ENCODE measurements at regions not wholly inside any gene's neighbourhood (a gene's known extent, or its start where the extent isn't known, plus 50 kb on each side); places are given as distances from the start of the nearest gene placed in this dataset.

DNA sequence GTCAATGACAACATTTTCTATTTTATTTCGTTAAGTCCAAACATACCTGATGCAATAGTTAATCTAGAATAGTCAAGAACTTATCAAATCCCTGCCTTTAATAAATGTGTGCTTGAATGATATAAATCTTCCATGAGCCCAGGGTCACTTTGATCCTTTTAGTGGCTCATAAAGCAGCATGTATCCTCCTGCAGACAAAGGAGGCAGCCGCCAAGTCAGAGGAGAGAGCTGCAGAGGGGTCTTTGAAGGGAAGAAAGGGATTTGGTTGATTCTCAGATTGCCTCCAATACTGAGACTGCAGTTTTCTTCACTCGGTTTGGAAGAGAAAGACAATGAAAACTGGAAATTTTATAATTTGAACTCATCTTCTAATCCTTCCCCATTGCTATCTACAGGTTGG lies 378.4 kb upstream of the PIK3C3 start:
- no peaks in the 10 kb centered on the region for H3K27me3 ChIP-seq (replicated peaks; ENCODE audit: control insufficient read depth, insufficient read depth, low read length)
- H3K4me1 ChIP-seq (ENCODE audit: control insufficient read depth, insufficient read depth, low read length) = no peaks in the 10 kb centered on the region
- no peak overlapping the region for H3K4me3 ChIP-seq (ENCODE audit: low read length)
- H3K36me3 ChIP-seq (ENCODE audit: control insufficient read depth, insufficient read depth, low read length, severe bottlenecking) = no peaks in the 10 kb centered on the region
- no peak overlapping the region for H3K9ac ChIP-seq (ENCODE audit: low read length)
- H3K9me3 ChIP-seq (ENCODE audit: control insufficient read depth, low read length) = no peaks in the 10 kb centered on the region
- no peak for DNase-seq (ENCODE audit: low read depth)

- Histone ChIP-seq H3K36me3 (ENCODE audit: control insufficient read depth, insufficient read depth, low read length, severe bottlenecking) (no peaks in the 10 kb centered on the region), H3K9ac (ENCODE audit: low read length) (no peak overlapping the region), H3K9me3 (ENCODE audit: control insufficient read depth, low read length) (no peaks in the 10 kb centered on the region), H3K4me1 (ENCODE audit: control insufficient read depth, insufficient read depth, low read length) (no peaks in the 10 kb centered on the region), H3K27me3 (replicated peaks; ENCODE audit: control insufficient read depth, insufficient read depth, low read length) (no peaks in the 10 kb centered on the region), H3K4me3 (ENCODE audit: low read length) (no peak overlapping the region)
- DNase-seq (ENCODE audit: low read depth) = no peak
Observed at GRCh38 chr18:41569867-41570266, 385.2 kb upstream of the PIK3C3 start.

- Histone ChIP-seq H3K9ac (ENCODE audit: low read length) (no peak overlapping the region), H3K27me3 (replicated peaks; ENCODE audit: control insufficient read depth, insufficient read depth, low read length) (no peaks in the 10 kb centered on the region), H3K36me3 (ENCODE audit: control insufficient read depth, insufficient read depth, low read length, severe bottlenecking) (no peaks in the 10 kb centered on the region), H3K4me1 (ENCODE audit: control insufficient read depth, insufficient read depth, low read length) (no peaks in the 10 kb centered on the region), H3K4me3 (ENCODE audit: low read length) (no peak overlapping the region), H3K9me3 (ENCODE audit: control insufficient read depth, low read length) (no peaks in the 10 kb centered on the region)
- no peak for DNase-seq (ENCODE audit: low read depth)
Observed at GRCh38 chr18:41561961-41562360, 393.1 kb upstream of the PIK3C3 start.

DNA sequence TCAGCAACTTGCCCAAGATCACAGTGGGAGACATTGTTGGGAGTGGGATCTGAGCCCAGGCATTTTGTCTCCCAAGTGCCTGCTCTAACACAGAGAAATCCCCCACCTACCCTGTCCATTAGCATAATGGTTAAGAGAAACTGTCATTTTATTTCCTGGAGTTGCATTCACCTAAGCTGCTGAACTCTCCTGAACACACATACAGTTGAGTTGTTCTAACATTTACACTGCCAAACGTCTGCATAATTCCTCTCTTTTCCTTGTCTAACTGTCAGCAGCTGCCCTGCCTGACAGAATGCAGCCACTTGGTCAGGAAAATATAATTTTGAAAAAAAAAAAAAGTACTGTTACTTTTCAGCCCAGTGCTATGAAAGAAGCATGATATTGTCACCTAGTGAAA lies 396.3 kb upstream of the PIK3C3 start:
- DNase-seq (ENCODE audit: low read depth) = no peak
- no peak overlapping the region for H3K9ac ChIP-seq (ENCODE audit: low read length)
- no peaks in the 10 kb centered on the region for H3K36me3 ChIP-seq (ENCODE audit: control insufficient read depth, insufficient read depth, low read length, severe bottlenecking)
- H3K4me3 ChIP-seq (ENCODE audit: low read length) = no peak overlapping the region
- H3K4me1 ChIP-seq (ENCODE audit: control insufficient read depth, insufficient read depth, low read length) = no peaks in the 10 kb centered on the region
- H3K27me3 ChIP-seq (replicated peaks; ENCODE audit: control insufficient read depth, insufficient read depth, low read length) = no peaks in the 10 kb centered on the region
- H3K9me3 ChIP-seq (ENCODE audit: control insufficient read depth, low read length) = no peaks in the 10 kb centered on the region

DNA sequence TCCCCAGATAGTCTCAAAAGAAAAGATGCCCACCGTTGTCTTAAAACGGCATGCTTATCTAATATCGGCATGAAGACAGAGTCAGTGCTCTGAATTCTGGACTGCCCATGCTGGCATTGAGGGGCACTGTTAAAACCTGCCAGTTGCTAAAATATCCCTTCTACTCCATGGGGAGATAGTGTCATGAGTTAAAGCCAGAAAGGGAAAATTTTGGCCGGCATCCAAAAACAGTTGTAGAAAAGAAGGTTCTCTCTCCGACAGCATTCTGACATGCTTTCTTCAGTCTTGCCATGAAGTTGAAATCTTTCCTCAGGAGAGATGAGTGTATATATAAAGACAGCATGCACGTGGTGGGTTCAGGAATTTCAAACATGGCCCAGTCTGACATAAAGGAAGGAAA lies 401.3 kb upstream of the PIK3C3 start:
- Histone ChIP-seq H3K27me3 (replicated peaks; ENCODE audit: control insufficient read depth, insufficient read depth, low read length) (peaks cover 3% of the 10 kb centered on the region), H3K4me3 (ENCODE audit: low read length) (no peak overlapping the region), H3K9ac (ENCODE audit: low read length) (no peak overlapping the region), H3K36me3 (ENCODE audit: control insufficient read depth, insufficient read depth, low read length, severe bottlenecking) (no peaks in the 10 kb centered on the region), H3K9me3 (ENCODE audit: control insufficient read depth, low read length) (no peaks in the 10 kb centered on the region), H3K4me1 (ENCODE audit: control insufficient read depth, insufficient read depth, low read length) (no peaks in the 10 kb centered on the region)
- DNase-seq (ENCODE audit: low read depth) = no peak

DNA sequence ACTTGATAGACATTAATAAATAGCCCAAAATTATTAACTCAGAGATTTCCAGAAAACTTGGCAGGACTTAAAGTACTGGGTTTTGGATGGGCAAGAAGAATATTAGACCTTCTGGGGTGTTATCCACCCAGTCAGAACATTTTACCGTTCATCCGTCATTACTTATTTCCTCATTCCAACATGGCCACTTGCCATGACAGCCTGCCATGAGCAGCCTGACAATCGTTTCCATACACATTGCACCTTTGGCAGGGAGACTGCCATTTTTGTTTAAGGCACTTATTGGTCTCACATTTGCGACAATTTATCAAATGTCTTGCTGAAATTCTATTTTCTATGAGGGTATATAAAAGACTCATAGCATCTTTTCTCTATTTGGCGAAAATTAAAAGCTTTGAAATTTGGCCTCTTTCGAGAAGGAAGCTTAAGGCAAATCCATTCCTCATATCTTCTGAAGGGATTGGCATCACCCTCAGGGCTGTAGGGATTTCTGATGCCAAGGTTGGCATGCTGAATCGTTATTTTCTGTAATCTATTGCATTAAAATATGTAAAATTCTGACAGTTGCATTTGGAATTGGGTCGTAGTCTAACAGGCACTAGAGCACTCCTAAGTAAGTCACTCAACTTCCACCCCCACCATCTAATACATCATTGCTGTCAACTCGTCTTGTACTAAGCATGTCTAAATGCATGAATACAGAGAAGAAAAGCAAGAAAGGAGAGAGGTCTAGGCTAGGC lies 406.3 kb upstream of the PIK3C3 start:
- Histone ChIP-seq H3K4me3 (ENCODE audit: low read length) (no peak overlapping the region), H3K9ac (ENCODE audit: low read length) (no peak overlapping the region), H3K4me1 (ENCODE audit: control insufficient read depth, insufficient read depth, low read length) (no peaks in the 10 kb centered on the region), H3K27me3 (replicated peaks; ENCODE audit: control insufficient read depth, insufficient read depth, low read length) (peaks cover 3% of the 10 kb centered on the region), H3K9me3 (ENCODE audit: control insufficient read depth, low read length) (no peaks in the 10 kb centered on the region), H3K36me3 (ENCODE audit: control insufficient read depth, insufficient read depth, low read length, severe bottlenecking) (no peaks in the 10 kb centered on the region)
- DNase-seq (ENCODE audit: low read depth) = no peak

DNA sequence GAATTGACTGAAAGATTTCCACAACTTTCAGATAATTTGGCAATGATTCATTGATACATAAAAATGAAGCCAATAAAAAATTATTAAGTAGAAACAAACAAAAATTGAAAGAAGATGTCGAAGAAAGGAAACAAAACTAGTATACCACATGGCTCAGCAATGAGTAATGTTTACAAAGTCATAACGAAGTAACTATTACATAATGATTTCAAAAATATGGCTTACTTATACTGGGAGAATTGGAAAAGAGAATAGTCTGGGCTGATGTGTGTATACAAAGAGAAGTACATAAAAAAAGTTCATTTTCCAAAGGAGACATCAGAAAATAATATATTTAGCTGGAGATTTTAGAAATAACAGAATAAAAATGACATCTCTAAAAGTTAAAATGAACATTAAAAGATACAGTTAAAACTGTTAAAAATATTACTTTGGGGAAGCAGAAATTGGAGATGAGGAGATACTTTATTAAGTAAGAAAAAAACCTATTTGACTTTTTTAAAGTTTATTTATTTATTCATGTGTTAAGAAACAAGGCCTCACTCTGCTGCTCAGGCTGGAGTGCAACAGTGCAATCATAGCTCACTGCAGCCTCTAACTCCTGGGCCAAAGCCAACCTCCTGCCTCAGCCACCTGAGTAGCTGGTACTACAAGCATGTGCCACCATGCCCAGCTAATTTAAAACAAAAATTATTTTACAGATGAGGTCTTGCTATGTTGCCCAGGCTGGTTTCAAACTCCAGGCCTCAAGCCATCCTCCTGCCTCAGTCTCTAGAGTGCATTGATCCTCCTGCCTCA lies 409.7 kb upstream of the PIK3C3 start:
- no peaks in the 10 kb centered on the region for H3K9me3 ChIP-seq (ENCODE audit: control insufficient read depth, low read length)
- DNase-seq (ENCODE audit: low read depth) = no peak
- H3K36me3 ChIP-seq (ENCODE audit: control insufficient read depth, insufficient read depth, low read length, severe bottlenecking) = no peaks in the 10 kb centered on the region
- H3K27me3 ChIP-seq (replicated peaks; ENCODE audit: control insufficient read depth, insufficient read depth, low read length) = no peaks in the 10 kb centered on the region
- no peak overlapping the region for H3K9ac ChIP-seq (ENCODE audit: low read length)
- H3K4me3 ChIP-seq (ENCODE audit: low read length) = no peak overlapping the region
- no peaks in the 10 kb centered on the region for H3K4me1 ChIP-seq (ENCODE audit: control insufficient read depth, insufficient read depth, low read length)

DNA sequence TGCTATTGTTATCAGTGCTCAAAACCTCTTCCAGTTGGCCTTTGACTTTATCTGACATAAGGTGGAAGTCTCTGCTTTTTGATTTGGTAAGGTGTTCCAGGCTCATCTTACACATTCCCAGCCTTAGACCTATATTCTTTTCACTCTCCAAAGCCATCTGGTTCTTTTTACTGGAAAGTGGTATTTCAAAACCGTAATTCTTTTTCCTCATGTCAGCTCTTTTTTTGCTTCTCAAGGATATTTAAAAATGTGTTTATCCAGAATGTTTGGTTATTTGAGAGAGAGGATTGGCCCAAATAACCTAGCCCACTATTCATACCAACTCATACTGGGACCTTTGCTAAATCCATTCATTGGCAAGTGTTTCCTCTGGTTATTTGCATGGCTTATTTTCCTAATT lies 411.2 kb upstream of the PIK3C3 start:
- no peaks in the 10 kb centered on the region for H3K36me3 ChIP-seq (ENCODE audit: control insufficient read depth, insufficient read depth, low read length, severe bottlenecking)
- no peaks in the 10 kb centered on the region for H3K4me1 ChIP-seq (ENCODE audit: control insufficient read depth, insufficient read depth, low read length)
- peak; percentile 70 for DNase-seq (ENCODE audit: low read depth)
- H3K9ac ChIP-seq (ENCODE audit: low read length) = peak overlapping the region; percentile 33
- H3K4me3 ChIP-seq (ENCODE audit: low read length) = no peak overlapping the region
- H3K9me3 ChIP-seq (ENCODE audit: control insufficient read depth, low read length) = no peaks in the 10 kb centered on the region
- no peaks in the 10 kb centered on the region for H3K27me3 ChIP-seq (replicated peaks; ENCODE audit: control insufficient read depth, insufficient read depth, low read length)

DNA sequence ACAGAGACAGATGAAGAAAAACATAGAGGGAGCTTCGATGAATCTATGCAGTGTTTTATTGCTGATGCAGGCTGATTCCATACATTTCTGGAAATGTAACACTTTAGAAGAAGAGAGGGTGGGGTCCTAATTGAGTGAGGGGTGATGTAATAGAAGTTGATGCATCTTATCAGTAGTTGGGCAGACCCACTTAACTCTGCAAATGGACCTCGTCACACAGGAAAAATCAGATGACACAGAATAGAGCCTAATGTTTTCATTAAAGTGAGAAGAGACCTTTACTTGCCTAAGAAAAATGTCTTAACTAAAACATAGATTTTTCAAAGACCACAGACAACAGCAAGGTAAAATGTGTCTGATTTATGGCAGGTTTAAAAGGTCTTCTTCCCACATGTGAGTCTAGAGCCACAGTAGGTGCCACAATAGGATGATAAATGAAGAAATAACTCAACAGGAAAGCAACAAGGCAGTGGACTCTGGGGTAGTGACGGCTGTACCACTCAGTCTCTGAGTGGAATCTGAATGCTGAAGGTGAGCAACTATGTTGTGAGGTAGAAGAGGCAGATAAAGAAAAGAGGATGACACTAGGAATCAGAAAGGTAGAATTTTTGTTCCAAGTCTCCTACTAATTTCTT lies 414.7 kb upstream of the PIK3C3 start:
- Histone ChIP-seq H3K27me3 (replicated peaks; ENCODE audit: control insufficient read depth, insufficient read depth, low read length) (no peaks in the 10 kb centered on the region), H3K9me3 (ENCODE audit: control insufficient read depth, low read length) (no peaks in the 10 kb centered on the region), H3K4me3 (ENCODE audit: low read length) (no peak overlapping the region), H3K36me3 (ENCODE audit: control insufficient read depth, insufficient read depth, low read length, severe bottlenecking) (no peaks in the 10 kb centered on the region), H3K4me1 (ENCODE audit: control insufficient read depth, insufficient read depth, low read length) (no peaks in the 10 kb centered on the region), H3K9ac (ENCODE audit: low read length) (no peak overlapping the region)
- no peak for DNase-seq (ENCODE audit: low read depth)

DNA sequence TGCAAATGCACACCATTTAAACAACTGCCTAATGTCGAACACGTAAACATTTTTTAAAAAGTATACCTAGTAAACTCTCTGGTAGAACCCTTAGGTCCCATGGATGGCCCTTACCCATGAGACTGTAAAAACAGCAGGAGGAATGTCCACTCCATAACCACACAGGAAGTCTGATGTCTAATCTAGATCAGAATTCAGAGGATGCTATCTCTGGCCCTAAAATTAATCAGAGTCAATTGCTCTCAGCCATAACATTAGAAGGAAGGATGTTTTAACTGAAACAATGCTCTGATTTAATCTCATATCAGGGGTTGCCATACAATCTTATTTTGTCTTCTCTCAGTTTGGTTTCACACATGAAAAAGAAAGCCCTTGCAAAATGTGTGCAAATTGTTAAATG lies 416.3 kb upstream of the PIK3C3 start:
- no peak for DNase-seq (ENCODE audit: low read depth)
- Histone ChIP-seq H3K4me3 (ENCODE audit: low read length) (no peak overlapping the region), H3K9me3 (ENCODE audit: control insufficient read depth, low read length) (no peaks in the 10 kb centered on the region), H3K36me3 (ENCODE audit: control insufficient read depth, insufficient read depth, low read length, severe bottlenecking) (no peaks in the 10 kb centered on the region), H3K9ac (ENCODE audit: low read length) (no peak overlapping the region), H3K27me3 (replicated peaks; ENCODE audit: control insufficient read depth, insufficient read depth, low read length) (no peaks in the 10 kb centered on the region), H3K4me1 (ENCODE audit: control insufficient read depth, insufficient read depth, low read length) (no peaks in the 10 kb centered on the region)

DNA sequence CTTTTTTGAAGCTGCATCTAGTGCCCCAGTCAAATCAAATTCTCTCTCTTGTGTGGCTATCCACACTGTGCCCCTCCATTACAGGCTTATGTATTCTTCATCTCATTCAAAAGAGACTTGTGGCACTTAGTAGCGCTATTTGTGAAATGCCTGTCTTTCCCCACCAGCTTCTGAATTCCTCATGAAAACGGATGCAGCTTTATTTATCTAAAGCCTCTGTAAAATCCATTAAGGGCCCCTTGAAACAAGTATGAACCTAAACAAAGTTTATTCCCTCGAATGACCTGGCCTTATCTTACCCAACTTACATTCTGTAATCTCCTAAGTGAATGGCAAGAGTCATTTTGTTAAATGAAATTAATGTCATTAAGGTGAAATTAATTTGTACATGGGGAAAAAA lies 417.4 kb upstream of the PIK3C3 start:
- Histone ChIP-seq H3K4me1 (ENCODE audit: control insufficient read depth, insufficient read depth, low read length) (no peaks in the 10 kb centered on the region), H3K9me3 (ENCODE audit: control insufficient read depth, low read length) (no peaks in the 10 kb centered on the region), H3K27me3 (replicated peaks; ENCODE audit: control insufficient read depth, insufficient read depth, low read length) (no peaks in the 10 kb centered on the region), H3K4me3 (ENCODE audit: low read length) (no peak overlapping the region), H3K36me3 (ENCODE audit: control insufficient read depth, insufficient read depth, low read length, severe bottlenecking) (no peaks in the 10 kb centered on the region), H3K9ac (ENCODE audit: low read length) (no peak overlapping the region)
- no peak for DNase-seq (ENCODE audit: low read depth)
